GM18520 (cell line): ENCODE measurements at regions not wholly inside any gene's neighbourhood (a gene's known extent, or its start where the extent isn't known, plus 50 kb on each side); places are given as distances from the start of the nearest gene placed in this dataset.

Experiments
- ATAC-seq: cut with Tn5 transposase; IDR thresholded peaks from one replicate; pipeline ENCODE4 v1.9.1; 2021; ENCODE audit not compliant: unreplicated experiment

GRCh38 chr5:164359260-164360255 is 854.1 kb downstream of the MAT2B start:
- ATAC-seq: peak; percentile 17

GRCh38 chr5:164360589-164360988 is 855.2 kb downstream of the MAT2B start:
- no peak for ATAC-seq

DNA sequence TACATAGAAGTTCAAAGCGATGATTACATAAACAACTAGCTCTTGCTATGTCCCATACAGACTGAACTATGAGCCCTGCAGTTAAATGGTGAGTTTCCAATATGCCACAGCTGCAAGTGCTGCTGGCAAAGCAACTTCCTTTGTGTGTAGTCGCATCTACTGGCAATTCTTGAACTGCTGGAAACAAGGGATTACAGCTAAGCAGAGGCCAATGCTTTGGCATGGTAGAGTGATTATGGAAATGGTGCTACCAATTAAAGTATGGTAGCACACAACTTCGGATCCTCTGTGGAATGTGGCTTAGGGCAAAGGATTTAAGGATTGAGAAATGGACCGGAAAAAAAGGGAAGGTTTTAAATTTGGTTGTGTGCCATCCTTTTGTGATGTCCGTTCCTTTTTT is 856.6 kb downstream of the MAT2B start:
- ATAC-seq: no peak

- ATAC-seq: no peak
Observed at GRCh38 chr5:164362835-164363234, 857.4 kb downstream of the MAT2B start.

DNA sequence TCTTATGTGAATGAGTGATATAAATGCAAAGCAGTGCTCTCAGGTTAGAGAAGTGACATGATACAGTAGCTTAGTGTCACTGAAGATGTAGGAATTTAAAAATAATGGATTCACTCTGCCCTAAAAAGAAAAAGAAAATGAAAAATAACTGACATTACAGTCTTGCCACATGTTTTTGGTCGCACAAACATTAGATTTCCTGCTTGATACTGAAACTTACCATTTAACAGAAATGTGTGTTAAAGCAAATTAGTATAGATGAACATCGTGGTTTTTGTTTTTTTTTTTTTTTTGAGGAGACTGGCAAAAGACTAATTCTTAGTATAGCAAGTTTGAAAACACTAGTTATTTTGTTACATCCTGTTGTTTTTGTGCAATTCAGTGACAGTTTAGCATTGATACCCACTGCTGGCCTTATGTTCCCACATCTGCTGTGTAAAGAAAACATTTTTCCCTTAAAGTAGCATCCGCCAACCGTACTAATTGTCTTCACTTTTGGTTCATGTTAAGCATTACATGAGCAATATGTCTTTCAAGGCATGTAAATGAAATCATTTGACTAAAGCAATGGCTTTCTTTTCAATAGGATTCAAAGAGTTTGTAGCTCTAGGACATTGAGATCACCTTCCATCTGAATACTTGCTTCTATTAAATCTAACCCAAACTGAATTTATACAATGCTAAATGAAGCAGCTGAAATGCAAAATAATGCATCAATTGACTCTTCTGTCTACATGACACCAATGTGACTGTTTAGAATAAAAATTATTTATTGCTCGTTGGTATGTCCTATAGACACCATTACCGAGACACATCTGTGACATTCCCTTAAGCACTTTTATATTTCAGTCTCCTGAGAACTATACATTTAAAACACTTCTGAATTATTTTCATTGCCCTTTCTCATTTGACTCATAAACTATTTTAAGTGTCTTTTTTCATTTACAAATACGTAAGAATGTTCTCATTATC is 859.1 kb downstream of the MAT2B start:
- ATAC-seq: no peak

GRCh38 chr5:164370841-164371240 is 865.4 kb downstream of the MAT2B start:
- ATAC-seq: no peak

- no peak for ATAC-seq
Observed at GRCh38 chr5:164372892-164373291, 867.5 kb downstream of the MAT2B start.

GRCh38 chr5:164373876-164374275 is 868.5 kb downstream of the MAT2B start:
- ATAC-seq: no peak

DNA sequence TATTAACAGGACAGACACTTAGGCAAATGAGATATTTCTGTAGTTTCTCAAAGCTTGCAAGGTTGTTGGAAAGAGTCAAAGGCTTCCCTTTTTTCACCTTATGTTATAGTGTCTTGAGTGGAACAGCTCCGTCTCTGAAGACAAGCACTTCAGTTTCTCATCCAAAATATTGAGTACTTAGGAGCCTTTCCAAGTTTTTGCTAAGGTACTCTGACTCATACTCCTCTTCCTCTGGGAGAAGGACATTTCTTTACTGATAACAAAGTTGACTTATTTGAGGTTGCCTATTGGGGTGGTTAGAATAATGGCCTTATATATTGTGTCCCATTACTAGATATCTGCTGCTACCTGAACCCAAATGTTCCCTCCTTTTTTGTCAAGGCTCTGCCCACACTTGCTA is 869.6 kb downstream of the MAT2B start:
- ATAC-seq: no peak

- ATAC-seq: no peak
Observed at GRCh38 chr5:164376843-164377242, 871.4 kb downstream of the MAT2B start.

- no peak for ATAC-seq
Observed at GRCh38 chr5:164377746-164378145, 872.3 kb downstream of the MAT2B start.

DNA sequence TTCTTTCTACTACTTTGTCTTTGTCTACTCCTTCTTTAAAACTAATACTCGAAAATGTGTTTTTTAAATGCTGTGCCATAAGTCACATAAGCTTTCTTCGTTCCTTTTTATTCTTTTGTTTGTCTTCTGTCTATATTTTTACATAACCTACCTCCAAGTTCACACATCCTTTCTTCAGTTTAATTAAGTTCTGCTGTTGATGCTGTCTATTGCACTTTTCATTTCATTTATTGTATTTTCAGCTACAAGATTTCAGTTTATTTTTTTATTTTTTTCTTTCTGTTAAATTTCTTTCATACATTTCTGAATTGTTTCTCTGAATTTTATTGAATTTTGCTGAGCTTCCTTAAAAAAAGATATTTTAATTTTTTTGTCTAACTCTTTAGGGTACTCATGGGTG is 878.2 kb downstream of the MAT2B start:
- ATAC-seq: no peak

- no peak for ATAC-seq
Observed at GRCh38 chr5:164392531-164392930, 887.1 kb downstream of the MAT2B start.

GRCh38 chr5:164394686-164395194 is 889.3 kb downstream of the MAT2B start:
- ATAC-seq: no peak

DNA sequence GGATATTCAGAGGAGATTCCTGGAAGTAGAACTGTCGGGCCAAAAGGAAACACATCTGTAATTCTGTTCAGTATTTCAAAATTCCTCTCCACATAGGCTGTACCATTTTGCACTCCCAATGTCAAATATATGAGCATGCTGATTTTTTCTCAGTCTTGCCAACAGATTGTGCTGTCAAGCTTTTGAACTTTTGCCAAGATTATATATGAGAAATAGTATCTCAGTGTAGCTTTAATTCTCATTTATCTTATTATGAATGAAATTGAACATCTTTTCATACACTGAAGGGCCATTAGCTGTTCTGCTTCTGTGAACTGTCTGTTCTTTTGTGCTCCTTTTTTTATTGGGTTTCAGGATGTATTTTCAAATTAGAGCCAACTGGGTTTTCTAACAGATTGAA is 907.1 kb downstream of the MAT2B start:
- ATAC-seq: no peak

- no peak for ATAC-seq
Observed at GRCh38 chr5:164420161-164420560, 914.7 kb downstream of the MAT2B start.

DNA sequence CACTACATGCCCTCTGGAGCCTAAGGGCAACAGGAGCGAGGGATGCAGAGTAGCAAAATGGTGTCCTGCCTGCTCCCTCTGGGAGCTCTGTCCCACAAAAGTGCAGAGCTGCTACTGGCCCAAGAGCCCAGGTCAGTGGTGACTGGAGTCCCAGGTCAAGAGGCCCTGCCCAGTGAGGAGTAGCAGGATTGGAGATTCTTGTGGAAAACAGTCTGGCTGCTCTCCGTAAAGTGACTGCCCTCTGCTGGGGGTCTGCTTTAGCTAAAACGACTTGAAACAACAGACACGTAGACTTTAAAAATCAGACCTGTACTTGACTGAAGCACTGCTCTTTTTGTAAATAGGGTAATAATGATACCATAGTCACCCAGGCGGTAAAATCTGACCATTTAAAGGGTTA is 917.0 kb downstream of the MAT2B start:
- ATAC-seq: no peak

- no peak for ATAC-seq
Observed at GRCh38 chr5:164431634-164432304, 926.4 kb downstream of the MAT2B start.

DNA sequence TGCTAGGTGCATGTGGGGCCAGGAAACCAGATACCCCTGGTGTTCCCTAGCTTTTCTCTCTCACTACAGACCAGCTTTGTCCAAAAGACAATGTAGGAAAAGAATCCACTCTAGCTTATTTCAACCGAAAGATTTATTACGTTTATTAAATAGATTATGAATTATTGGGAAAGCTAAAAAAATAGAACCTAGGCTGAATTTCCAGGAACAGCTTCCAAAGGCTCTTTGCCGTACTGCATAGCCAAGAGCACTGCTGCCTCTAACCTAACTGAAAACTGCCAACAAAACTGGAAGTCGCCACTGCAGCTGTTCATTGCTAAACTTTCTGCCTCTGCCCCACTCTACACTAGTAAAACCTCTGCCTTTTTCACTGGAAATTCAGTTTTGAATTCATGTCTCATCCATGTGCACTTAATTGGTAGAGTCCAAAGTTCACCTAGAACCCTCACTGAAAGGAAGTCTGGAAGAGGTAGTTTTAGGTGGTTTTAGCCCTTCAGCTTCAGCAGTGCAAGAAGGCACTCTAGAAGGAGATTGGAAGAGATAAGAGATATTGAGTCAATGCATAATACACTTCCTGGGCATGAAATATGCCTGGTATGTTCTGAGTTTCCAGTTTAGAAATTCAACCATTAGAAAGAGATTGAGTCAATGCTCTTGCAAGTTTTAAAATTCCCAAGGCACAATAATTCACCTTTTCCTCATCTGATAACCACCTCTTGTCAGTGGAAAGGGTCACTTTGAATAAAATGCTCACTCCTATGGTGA is 927.9 kb downstream of the MAT2B start:
- no peak for ATAC-seq

GRCh38 chr5:164435576-164435975 is 930.2 kb downstream of the MAT2B start:
- ATAC-seq: no peak
